Endothelial cell of umbilical vein (primary cell): ENCODE measurements at regions not wholly inside any gene's neighbourhood (a gene's known extent, or its start where the extent isn't known, plus 50 kb on each side); places are given as distances from the start of the nearest gene placed in this dataset.

Source experiments
- BruUV-seq: library from RNA; stranded (reverse); fragments of 400-500 nt; replicated peaks from 2 replicates; lab custom pipeline; 2021; lab: Mats Ljungman, UMichigan
- CTCF ChIA-PET: fragments of 300-600, 350-600 bp; sonication (Branson Sonifier 250); formaldehyde crosslinking; loops from one replicate; lab custom pipeline; 2021; ENCODE audit warnings: antibody characterized with exemption, inconsistent platforms; lab: Charles Lee
- POLR2A ChIA-PET: fragments of 300-600, 350-600 bp; sonication (Branson Sonifier 250); formaldehyde crosslinking; loops from one replicate; lab custom pipeline; 2021; ENCODE audit warnings: antibody characterized with exemption, inconsistent platforms; lab: Charles Lee
- DNase-seq: peaks from one replicate; pipeline ENCODE4 v3.0.0-alpha.2; 2011; ENCODE audit warnings: low read depth, low spot score
- FAIRE-seq: peaks from 2 replicates; lab custom pipeline; 2011; peaks lifted over from hg19 to GRCh38; lab: Jason Lieb, UNC
- H2AFZ ChIP-seq: 2 replicates; pipeline ENCODE4 v1.6.0; 2012; ENCODE audit warnings: low read depth, low read length, control low read depth, inconsistent platforms
- H3K27ac ChIP-seq: 2 replicates; pipeline ENCODE4 v1.5.1; 2011; ENCODE audit warnings: low read depth, mild to moderate bottlenecking, control low read depth, low read length, moderate library complexity; ENCODE audit not compliant: insufficient read depth
- H3K27me3 ChIP-seq, 2 experiments: 2 replicates each; pipeline versions ENCODE4 v1.6.0 to v1.6.1; 2011; ENCODE audit warnings: low read length in 2 of 2, mixed read lengths in 1 of 2; ENCODE audit not compliant: control insufficient read depth in 2 of 2, insufficient read depth in 2 of 2
- H3K36me3 ChIP-seq, 2 experiments: 2 replicates in 1 of 2; 3 replicates in 1 of 2; pipeline ENCODE4 v1.5.1; 2011; ENCODE audit warnings: low read length in 2 of 2, mild to moderate bottlenecking in 1 of 2, moderate library complexity in 1 of 2; ENCODE audit not compliant: control insufficient read depth in 2 of 2, insufficient read depth in 2 of 2; ENCODE audit errors: extremely low read depth in 1 of 2
- H3K4me1 ChIP-seq: 3 replicates; pipeline ENCODE4 v1.5.1; 2011; ENCODE audit warnings: mild to moderate bottlenecking, low read length; ENCODE audit not compliant: control insufficient read depth, insufficient read depth; ENCODE audit errors: extremely low read depth
- H3K4me2 ChIP-seq: 2 replicates; pipeline ENCODE4 v1.6.1; 2011; ENCODE audit warnings: low read length, control low read depth, mixed read lengths; ENCODE audit not compliant: insufficient read depth
- H3K4me3 ChIP-seq, 3 experiments: fragments of 200-600 bp in 1 of 3; sonication (generic), shearing (Covaris generic) in 1 of 3; replicated peaks in 1 of 3; 2 replicates each; pipeline ENCODE4 v1.5.1; 2011 to 2016; ENCODE audit warnings: control low read depth in 3 of 3, low read length in 3 of 3, mild to moderate bottlenecking in 2 of 3, inconsistent platforms in 1 of 3, low read depth in 1 of 3, moderate library complexity in 1 of 3; ENCODE audit not compliant: insufficient read depth in 1 of 3
- H3K79me2 ChIP-seq: 2 replicates; pipeline ENCODE4 v1.6.0; 2012; ENCODE audit warnings: low read length, inconsistent platforms; ENCODE audit not compliant: control insufficient read depth, insufficient read depth
- H3K9ac ChIP-seq: replicated peaks from 2 replicates; pipeline ENCODE3; 2011; ENCODE audit warnings: low read length, control low read depth; ENCODE audit not compliant: insufficient read depth; ENCODE audit errors: extremely low read depth
- H3K9me1 ChIP-seq: replicated peaks from 3 replicates; pipeline ENCODE4 v1.6.0; 2011; ENCODE audit warnings: mild to moderate bottlenecking, low read length; ENCODE audit not compliant: control insufficient read depth, insufficient read depth; ENCODE audit errors: extremely low read depth
- H3K9me3 ChIP-seq: replicated peaks from 2 replicates; pipeline ENCODE4 v1.5.1; 2012; ENCODE audit warnings: low read length, inconsistent platforms; ENCODE audit not compliant: control insufficient read depth, insufficient read depth
- H4K20me1 ChIP-seq: replicated peaks from 2 replicates; pipeline ENCODE3; 2011; ENCODE audit warnings: mild to moderate bottlenecking, low read length; ENCODE audit not compliant: control insufficient read depth, insufficient read depth; ENCODE audit errors: extremely low read depth
- EZH2 ChIP-seq: IDR thresholded peaks from 2 replicates; pipeline ENCODE4 v1.6.1; 2012; ENCODE audit warnings: borderline replicate concordance, low read depth, mild to moderate bottlenecking, moderate library complexity, low read length, inconsistent platforms; ENCODE audit not compliant: severe bottlenecking
- FOS ChIP-seq: IDR thresholded peaks from 2 replicates; pipeline ENCODE4 v1.6.1; 2011; ENCODE audit warnings: mild to moderate bottlenecking, low read length, moderate library complexity, borderline replicate concordance; ENCODE audit not compliant: insufficient read depth
- GATA2 ChIP-seq: IDR thresholded peaks from 2 replicates; pipeline ENCODE4 v1.7.0; 2011; ENCODE audit warnings: low read depth, mild to moderate bottlenecking, moderate library complexity, mixed read lengths, low read length; ENCODE audit not compliant: insufficient read length, insufficient read depth
- JUN ChIP-seq: IDR thresholded peaks from 2 replicates; pipeline ENCODE4 v1.6.1; 2011; ENCODE audit warnings: borderline replicate concordance, low read depth; ENCODE audit not compliant: insufficient read length, insufficient read depth
- MYC ChIP-seq: IDR thresholded peaks from one replicate; pipeline ENCODE4 v1.6.1; 2011; ENCODE audit warnings: mild to moderate bottlenecking, low read depth, low read length
- POLR2A ChIP-seq: IDR thresholded peaks from 2 replicates; pipeline ENCODE4 v1.6.1; 2012; ENCODE audit warnings: low read depth, mild to moderate bottlenecking, control low read depth, low read length
- POLR2AphosphoS5 ChIP-seq: IDR thresholded peaks from 2 replicates; pipeline ENCODE4 v1.6.1; 2012; ENCODE audit warnings: low read depth, mild to moderate bottlenecking, control low read depth, low read length, moderate library complexity; ENCODE audit not compliant: insufficient read depth
- dilution Hi-C: fragments of 300-500 bp; cut with MboI; formaldehyde crosslinking; loops from one replicate; pipeline ENCODE4 v1.15.0; 2019; ENCODE audit warnings: low sequenced_read_pairs; ENCODE audit not compliant: extremely low pct_ligation_motif_present
- intact Hi-C: fragments of 100-400 bp; cut with micrococcal nuclease; formaldehyde crosslinking; loops from one replicate; pipeline ENCODE4 v1.10.0; 2022
- TF ChIP-seq, protein P1 (sequence below): IDR thresholded peaks from 2 replicates; pipeline ENCODE4 v1.6.1; 2011; ENCODE audit not compliant: insufficient read depth, insufficient read length
- TF ChIP-seq, protein P2 (sequence below), 2 donors: IDR thresholded peaks; 1 replicate in 1 of 2; 2 replicates in 1 of 2; pipeline ENCODE4 v1.5.1; 2011; ENCODE audit warnings: low read length in 2 of 2, mild to moderate bottlenecking in 2 of 2, moderate library complexity in 2 of 2, control low read depth in 1 of 2, inconsistent platforms in 1 of 2, low read depth in 1 of 2; ENCODE audit not compliant: insufficient read depth in 1 of 2; ENCODE audit errors: extremely low read depth in 1 of 2

DNA sequence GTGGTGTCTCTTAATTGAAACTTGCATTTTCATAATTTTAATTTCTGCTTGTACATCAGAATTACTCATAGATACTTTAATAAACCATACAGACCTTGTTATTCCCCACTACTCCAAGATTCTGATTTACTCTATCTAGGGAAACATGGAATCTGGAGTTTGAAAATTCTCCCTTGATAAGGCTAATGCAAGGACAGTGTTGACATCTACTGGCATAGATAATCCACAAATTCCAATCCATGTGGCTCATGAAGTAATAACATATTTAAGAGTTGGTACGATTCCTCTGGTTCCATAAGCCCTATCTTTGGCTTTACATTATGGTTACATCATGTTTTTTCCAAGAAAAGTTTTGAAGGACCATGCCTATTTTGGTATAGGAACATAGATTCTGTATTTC, 759.2 kb downstream of the TLR4 start:
- no peaks in the 10 kb centered on the region for H3K27me3 ChIP-seq
- ChIA-PET CTCF (no interaction called here), POLR2A (no interaction called here)
- H3K4me1 ChIP-seq, result no peaks in the 10 kb centered on the region
- H3K4me3 ChIP-seq, result no peak overlapping the region
- H4K20me1 ChIP-seq, result no peaks in the 10 kb centered on the region
- BruUV-seq, result no TSS peak
- H3K27ac ChIP-seq, result no peak overlapping the region
- H3K36me3 ChIP-seq, result no peaks in the 10 kb centered on the region
- no peak for DNase-seq
- FAIRE-seq, result no peak
- H2AFZ ChIP-seq, result no peak overlapping the region
- H3K9me1 ChIP-seq, result no peaks in the 10 kb centered on the region
- H3K9ac ChIP-seq, result no peak overlapping the region
- H3K79me2 ChIP-seq, result no peaks in the 10 kb centered on the region
- H3K9me3 ChIP-seq, result no peaks in the 10 kb centered on the region
- dilution Hi-C loops, result no loop called here
- TF ChIP-seq POLR2AphosphoS5 (no peak), MYC (no peak), POLR2A (no peak), FOS (no peak), JUN (no peak), EZH2 (no peak), GATA2 (no peak)
- TF ChIP-seq, protein P1, sequence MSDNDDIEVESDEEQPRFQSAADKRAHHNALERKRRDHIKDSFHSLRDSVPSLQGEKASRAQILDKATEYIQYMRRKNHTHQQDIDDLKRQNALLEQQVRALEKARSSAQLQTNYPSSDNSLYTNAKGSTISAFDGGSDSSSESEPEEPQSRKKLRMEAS, result no peak
- TF ChIP-seq, protein P2, sequence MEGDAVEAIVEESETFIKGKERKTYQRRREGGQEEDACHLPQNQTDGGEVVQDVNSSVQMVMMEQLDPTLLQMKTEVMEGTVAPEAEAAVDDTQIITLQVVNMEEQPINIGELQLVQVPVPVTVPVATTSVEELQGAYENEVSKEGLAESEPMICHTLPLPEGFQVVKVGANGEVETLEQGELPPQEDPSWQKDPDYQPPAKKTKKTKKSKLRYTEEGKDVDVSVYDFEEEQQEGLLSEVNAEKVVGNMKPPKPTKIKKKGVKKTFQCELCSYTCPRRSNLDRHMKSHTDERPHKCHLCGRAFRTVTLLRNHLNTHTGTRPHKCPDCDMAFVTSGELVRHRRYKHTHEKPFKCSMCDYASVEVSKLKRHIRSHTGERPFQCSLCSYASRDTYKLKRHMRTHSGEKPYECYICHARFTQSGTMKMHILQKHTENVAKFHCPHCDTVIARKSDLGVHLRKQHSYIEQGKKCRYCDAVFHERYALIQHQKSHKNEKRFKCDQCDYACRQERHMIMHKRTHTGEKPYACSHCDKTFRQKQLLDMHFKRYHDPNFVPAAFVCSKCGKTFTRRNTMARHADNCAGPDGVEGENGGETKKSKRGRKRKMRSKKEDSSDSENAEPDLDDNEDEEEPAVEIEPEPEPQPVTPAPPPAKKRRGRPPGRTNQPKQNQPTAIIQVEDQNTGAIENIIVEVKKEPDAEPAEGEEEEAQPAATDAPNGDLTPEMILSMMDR (IDR thresholded peaks at IDR 0.05; ENCODE audit: extremely low read depth in 1 of 2, insufficient read depth in 1 of 2, low read depth in 1 of 2, low read length in 2 of 2), result no peak
- H3K4me2 ChIP-seq, result no peak overlapping the region
- intact Hi-C loops, result no loop called here
